Hematopoietic multipotent progenitor cell treated with erythropoietin and hydrocortisone succinate and interleukin-3 and kit ligand, for 8 days (in vitro differentiated cells): ENCODE measurements at regions not wholly inside any gene's neighbourhood (a gene's known extent, or its start where the extent isn't known, plus 50 kb on each side); places are given as distances from the start of the nearest gene placed in this dataset.
A peak's percentile ranks its signal among the peaks of the same experiment; 100 is the strongest.
"Not testable (repeated sequence)": the region's sequence is repeated elsewhere in the genome, so short reads cannot be mapped to it uniquely, and the experiment has no call there.

ENCODE experiments used
- DNase-seq: peaks from one replicate; pipeline ENCODE4 v3.0.0-alpha.2; 2015

GRCh38 chr7:50915621-50916020 lies 132.9 kb upstream of the GRB10 start:
- no peak for DNase-seq

- peak; percentile 7 for DNase-seq
Measured at GRCh38 chr7:50914460-50914859, 131.8 kb upstream of the GRB10 start.

GRCh38 chr7:50908628-50909290 lies 126.1 kb upstream of the GRB10 start:
- DNase-seq: no peak

GRCh38 chr7:50898604-50899477 lies 116.1 kb upstream of the GRB10 start:
- not testable (repeated sequence) for DNase-seq

- DNase-seq: not testable (repeated sequence)
Measured at GRCh38 chr7:50887061-50887460, 104.4 kb upstream of the GRB10 start.

GRCh38 chr7:50872437-50872836 lies 89.7 kb upstream of the GRB10 start:
- DNase-seq: no peak

- no peak for DNase-seq
Measured at GRCh38 chr7:50869108-50869725, 86.5 kb upstream of the GRB10 start.

GRCh38 chr7:50868426-50869100 lies 85.9 kb upstream of the GRB10 start:
- DNase-seq: no peak

- no peak for DNase-seq
Measured at GRCh38 chr7:50867034-50867356, 84.3 kb upstream of the GRB10 start.

- no peak for DNase-seq
Measured at GRCh38 chr7:50866343-50867033, 83.8 kb upstream of the GRB10 start.

- DNase-seq: no peak
Measured at GRCh38 chr7:50865450-50865849, 82.8 kb upstream of the GRB10 start.

GRCh38 chr7:50864694-50865093 lies 82.0 kb upstream of the GRB10 start:
- no peak for DNase-seq

- DNase-seq: no peak
Measured at GRCh38 chr7:50863053-50863452, 80.4 kb upstream of the GRB10 start.

GRCh38 chr7:50862302-50862701 lies 79.6 kb upstream of the GRB10 start:
- no peak for DNase-seq

GRCh38 chr7:50860598-50860997 lies 77.9 kb upstream of the GRB10 start:
- DNase-seq: no peak

GRCh38 chr7:50860174-50860573 lies 77.5 kb upstream of the GRB10 start:
- DNase-seq: no peak

GRCh38 chr7:50858528-50859245 lies 76.0 kb upstream of the GRB10 start:
- DNase-seq: no peak

- no peak for DNase-seq
Measured at GRCh38 chr7:50857804-50858489, 75.3 kb upstream of the GRB10 start.

- no peak for DNase-seq
Measured at GRCh38 chr7:50856806-50857205, 74.1 kb upstream of the GRB10 start.

- no peak for DNase-seq
Measured at GRCh38 chr7:50856231-50856630, 73.5 kb upstream of the GRB10 start.

GRCh38 chr7:50855526-50855925 lies 72.8 kb upstream of the GRB10 start:
- DNase-seq: no peak

- no peak for DNase-seq
Measured at GRCh38 chr7:50854831-50855230, 72.1 kb upstream of the GRB10 start.
